ENCODE measurements at regions not wholly inside any gene's neighbourhood (a gene's known extent, or its start where the extent isn't known, plus 50 kb on each side); places are given as distances from the start of the nearest gene placed in this dataset.

- TF ChIP-seq CTCF (IDR thresholded peaks at IDR 0.05; ENCODE audit: low read depth, low read length, poor library complexity, severe bottlenecking) (no peak), EZH2phosphoT487 (IDR thresholded peaks at IDR 0.05; ENCODE audit: borderline replicate concordance, low read length) (no peak)
Measured at GRCh38 chr7:19413443-19413965, 268.3 kb upstream of the FERD3L start.

All from DOHH2 (cell line).